ENCODE measurements at regions not wholly inside any gene's neighbourhood (a gene's known extent, or its start where the extent isn't known, plus 50 kb on each side); places are given as distances from the start of the nearest gene placed in this dataset.

DNA sequence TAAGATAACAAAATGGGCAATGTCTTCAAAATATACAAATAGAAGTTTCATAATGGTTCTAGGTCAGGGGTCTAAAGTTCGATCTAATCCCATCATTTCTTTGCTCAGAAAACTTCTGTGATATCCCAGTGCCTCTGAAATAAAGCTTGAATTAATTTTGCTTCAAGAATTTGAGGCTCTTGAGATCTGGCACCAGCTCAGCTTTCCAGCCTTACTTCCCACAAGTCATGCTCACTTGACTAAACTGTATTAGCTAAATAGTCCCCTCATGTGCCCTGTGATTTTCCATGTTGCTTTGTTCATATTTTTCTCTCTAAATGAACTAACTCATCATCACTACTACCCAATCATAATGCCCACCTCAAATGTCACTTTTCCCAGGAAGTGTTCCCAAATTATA lies 50.8 kb upstream of the MBNL3 start (continued):
- TF ChIP-seq, protein P1, sequence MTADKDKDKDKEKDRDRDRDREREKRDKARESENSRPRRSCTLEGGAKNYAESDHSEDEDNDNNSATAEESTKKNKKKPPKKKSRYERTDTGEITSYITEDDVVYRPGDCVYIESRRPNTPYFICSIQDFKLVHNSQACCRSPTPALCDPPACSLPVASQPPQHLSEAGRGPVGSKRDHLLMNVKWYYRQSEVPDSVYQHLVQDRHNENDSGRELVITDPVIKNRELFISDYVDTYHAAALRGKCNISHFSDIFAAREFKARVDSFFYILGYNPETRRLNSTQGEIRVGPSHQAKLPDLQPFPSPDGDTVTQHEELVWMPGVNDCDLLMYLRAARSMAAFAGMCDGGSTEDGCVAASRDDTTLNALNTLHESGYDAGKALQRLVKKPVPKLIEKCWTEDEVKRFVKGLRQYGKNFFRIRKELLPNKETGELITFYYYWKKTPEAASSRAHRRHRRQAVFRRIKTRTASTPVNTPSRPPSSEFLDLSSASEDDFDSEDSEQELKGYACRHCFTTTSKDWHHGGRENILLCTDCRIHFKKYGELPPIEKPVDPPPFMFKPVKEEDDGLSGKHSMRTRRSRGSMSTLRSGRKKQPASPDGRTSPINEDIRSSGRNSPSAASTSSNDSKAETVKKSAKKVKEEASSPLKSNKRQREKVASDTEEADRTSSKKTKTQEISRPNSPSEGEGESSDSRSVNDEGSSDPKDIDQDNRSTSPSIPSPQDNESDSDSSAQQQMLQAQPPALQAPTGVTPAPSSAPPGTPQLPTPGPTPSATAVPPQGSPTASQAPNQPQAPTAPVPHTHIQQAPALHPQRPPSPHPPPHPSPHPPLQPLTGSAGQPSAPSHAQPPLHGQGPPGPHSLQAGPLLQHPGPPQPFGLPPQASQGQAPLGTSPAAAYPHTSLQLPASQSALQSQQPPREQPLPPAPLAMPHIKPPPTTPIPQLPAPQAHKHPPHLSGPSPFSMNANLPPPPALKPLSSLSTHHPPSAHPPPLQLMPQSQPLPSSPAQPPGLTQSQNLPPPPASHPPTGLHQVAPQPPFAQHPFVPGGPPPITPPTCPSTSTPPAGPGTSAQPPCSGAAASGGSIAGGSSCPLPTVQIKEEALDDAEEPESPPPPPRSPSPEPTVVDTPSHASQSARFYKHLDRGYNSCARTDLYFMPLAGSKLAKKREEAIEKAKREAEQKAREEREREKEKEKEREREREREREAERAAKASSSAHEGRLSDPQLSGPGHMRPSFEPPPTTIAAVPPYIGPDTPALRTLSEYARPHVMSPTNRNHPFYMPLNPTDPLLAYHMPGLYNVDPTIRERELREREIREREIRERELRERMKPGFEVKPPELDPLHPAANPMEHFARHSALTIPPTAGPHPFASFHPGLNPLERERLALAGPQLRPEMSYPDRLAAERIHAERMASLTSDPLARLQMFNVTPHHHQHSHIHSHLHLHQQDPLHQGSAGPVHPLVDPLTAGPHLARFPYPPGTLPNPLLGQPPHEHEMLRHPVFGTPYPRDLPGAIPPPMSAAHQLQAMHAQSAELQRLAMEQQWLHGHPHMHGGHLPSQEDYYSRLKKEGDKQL (CRISPR knock-in tag; IDR thresholded peaks at IDR 0.05; ENCODE audit: borderline replicate concordance), result no peak
- TF ChIP-seq MYBL2 (IDR thresholded peaks at IDR 0.05; ENCODE audit: low read depth) (no peak), MYBL2 (CRISPR knock-in tag; IDR thresholded peaks at IDR 0.05; ENCODE audit: borderline replicate concordance) (no peak), SMAD3 (CRISPR knock-in tag; conservative IDR thresholded peaks at IDR 0.05) (no peak), SIRT6 (IDR thresholded peaks at IDR 0.05; ENCODE audit: low read depth, low read length) (no peak), ARNT (IDR thresholded peaks at IDR 0.05) (no peak), PCBP1 (IDR thresholded peaks at IDR 0.05; ENCODE audit: low read depth, low read length, poor library complexity, severe bottlenecking) (no peak), PHB (CRISPR knock-in tag; IDR thresholded peaks at IDR 0.05) (no peak), SLC30A9 (CRISPR knock-in tag; IDR thresholded peaks at IDR 0.05) (no peak), E2F3 (CRISPR knock-in tag; IDR thresholded peaks at IDR 0.05) (no peak)
- TF ChIP-seq, protein P2, sequence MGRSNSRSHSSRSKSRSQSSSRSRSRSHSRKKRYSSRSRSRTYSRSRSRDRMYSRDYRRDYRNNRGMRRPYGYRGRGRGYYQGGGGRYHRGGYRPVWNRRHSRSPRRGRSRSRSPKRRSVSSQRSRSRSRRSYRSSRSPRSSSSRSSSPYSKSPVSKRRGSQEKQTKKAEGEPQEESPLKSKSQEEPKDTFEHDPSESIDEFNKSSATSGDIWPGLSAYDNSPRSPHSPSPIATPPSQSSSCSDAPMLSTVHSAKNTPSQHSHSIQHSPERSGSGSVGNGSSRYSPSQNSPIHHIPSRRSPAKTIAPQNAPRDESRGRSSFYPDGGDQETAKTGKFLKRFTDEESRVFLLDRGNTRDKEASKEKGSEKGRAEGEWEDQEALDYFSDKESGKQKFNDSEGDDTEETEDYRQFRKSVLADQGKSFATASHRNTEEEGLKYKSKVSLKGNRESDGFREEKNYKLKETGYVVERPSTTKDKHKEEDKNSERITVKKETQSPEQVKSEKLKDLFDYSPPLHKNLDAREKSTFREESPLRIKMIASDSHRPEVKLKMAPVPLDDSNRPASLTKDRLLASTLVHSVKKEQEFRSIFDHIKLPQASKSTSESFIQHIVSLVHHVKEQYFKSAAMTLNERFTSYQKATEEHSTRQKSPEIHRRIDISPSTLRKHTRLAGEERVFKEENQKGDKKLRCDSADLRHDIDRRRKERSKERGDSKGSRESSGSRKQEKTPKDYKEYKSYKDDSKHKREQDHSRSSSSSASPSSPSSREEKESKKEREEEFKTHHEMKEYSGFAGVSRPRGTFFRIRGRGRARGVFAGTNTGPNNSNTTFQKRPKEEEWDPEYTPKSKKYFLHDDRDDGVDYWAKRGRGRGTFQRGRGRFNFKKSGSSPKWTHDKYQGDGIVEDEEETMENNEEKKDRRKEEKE (IDR thresholded peaks at IDR 0.05; ENCODE audit: borderline replicate concordance in 1 of 2, control insufficient read depth in 1 of 2, low read depth in 2 of 2, low read length in 1 of 2), result no peak

Measured in K562 (cell line).